Uterus (tissue), 3 donors: ENCODE measurements at regions not wholly inside any gene's neighbourhood (a gene's known extent, or its start where the extent isn't known, plus 50 kb on each side); places are given as distances from the start of the nearest gene placed in this dataset.

Experiments used
- DNase-seq, 2 donors: peaks; one replicate each; pipeline ENCODE4 v3.0.0-alpha.2; 2019 to 2020
- H3K27ac ChIP-seq, 2 donors: fragments of 200-600 bp; sonication (generic); 1 replicate in 1 of 2; 2 replicates in 1 of 2; pipeline ENCODE4 v1.5.1; 2016 to 2018
- H3K27me3 ChIP-seq, 2 donors: fragments of 200-600 bp; sonication (generic); one replicate each; pipeline ENCODE4 v1.5.1; 2018 to 2019; ENCODE audit warnings: control low read depth in 1 of 2
- H3K36me3 ChIP-seq, 2 donors: fragments of 200-600 bp; sonication (generic); one replicate each; pipeline ENCODE4 v1.5.1; 2019; ENCODE audit warnings: control low read depth in 1 of 2
- H3K4me1 ChIP-seq, 2 donors: fragments of 200-600 bp; sonication (generic); one replicate each; pipeline ENCODE4 v1.5.1; 2018 to 2019; ENCODE audit warnings: control low read depth in 1 of 2
- H3K4me3 ChIP-seq, 2 donors: fragments of 200-600 bp; sonication (generic); 1 replicate in 1 of 2; 2 replicates in 1 of 2; pipeline ENCODE4 v1.5.1; 2018 to 2019; ENCODE audit warnings: mild to moderate bottlenecking in 1 of 2
- H3K9me3 ChIP-seq, 2 donors: fragments of 200-600 bp; sonication (generic); one replicate each; pipeline ENCODE4 v1.5.1; 2019; ENCODE audit warnings: control low read depth in 1 of 2
- POLR2A ChIP-seq, 2 donors: fragments of 450-650 bp; IDR thresholded peaks; one replicate each; pipeline ENCODE4 v1.6.1; 2016; ENCODE audit warnings: antibody characterized with exemption in 2 of 2, mild to moderate bottlenecking in 1 of 2, moderate library complexity in 1 of 2
- intact Hi-C: fragments of 100-400 bp; cut with DNase I; formaldehyde crosslinking; loops from one replicate; pipeline ENCODE4 v1.15.1; 2023; ENCODE audit warnings: low total_unique reads
- TF ChIP-seq, protein P1 (sequence below), 4 experiments: fragments of 200-600 bp in 2 of 4; fragments of 450-650 bp in 2 of 4; sonication (generic) in 2 of 4; IDR thresholded peaks; one replicate each; pipeline ENCODE4 v1.5.1; 2016 to 2019; ENCODE audit warnings: antibody characterized with exemption in 4 of 4, mild to moderate bottlenecking in 2 of 4, moderate library complexity in 1 of 4
- donor health status: DM: yes; HTN: yes; CAD: no.

DNA sequence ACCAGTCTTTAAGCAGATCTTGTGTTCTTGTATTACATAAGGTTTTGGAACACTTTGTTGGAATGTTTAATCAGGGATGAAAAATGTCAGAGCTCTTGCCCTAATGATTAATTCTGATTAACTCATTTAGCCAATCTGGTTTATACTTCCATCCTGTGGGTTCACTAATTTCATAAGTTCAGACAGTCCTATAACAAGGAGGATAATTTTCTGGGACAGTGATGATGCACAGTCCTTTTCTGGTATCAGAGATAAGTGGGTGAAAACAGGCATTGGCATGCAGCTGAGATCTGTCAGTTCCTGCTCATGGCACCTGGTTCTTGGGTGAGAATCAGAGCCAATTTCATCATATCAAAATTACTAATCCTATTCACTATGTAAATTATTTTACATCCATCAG lies 125.0 kb upstream of the LAMA2 start:
- Histone ChIP-seq H3K9me3 (no peaks in the 10 kb centered on the region), H3K4me1 (no peaks in the 10 kb centered on the region), H3K27ac (no peak overlapping the region), H3K4me3 (no peak overlapping the region), H3K36me3 (no peaks in the 10 kb centered on the region), H3K27me3 (no peaks in the 10 kb centered on the region)
- TF ChIP-seq, protein P1, sequence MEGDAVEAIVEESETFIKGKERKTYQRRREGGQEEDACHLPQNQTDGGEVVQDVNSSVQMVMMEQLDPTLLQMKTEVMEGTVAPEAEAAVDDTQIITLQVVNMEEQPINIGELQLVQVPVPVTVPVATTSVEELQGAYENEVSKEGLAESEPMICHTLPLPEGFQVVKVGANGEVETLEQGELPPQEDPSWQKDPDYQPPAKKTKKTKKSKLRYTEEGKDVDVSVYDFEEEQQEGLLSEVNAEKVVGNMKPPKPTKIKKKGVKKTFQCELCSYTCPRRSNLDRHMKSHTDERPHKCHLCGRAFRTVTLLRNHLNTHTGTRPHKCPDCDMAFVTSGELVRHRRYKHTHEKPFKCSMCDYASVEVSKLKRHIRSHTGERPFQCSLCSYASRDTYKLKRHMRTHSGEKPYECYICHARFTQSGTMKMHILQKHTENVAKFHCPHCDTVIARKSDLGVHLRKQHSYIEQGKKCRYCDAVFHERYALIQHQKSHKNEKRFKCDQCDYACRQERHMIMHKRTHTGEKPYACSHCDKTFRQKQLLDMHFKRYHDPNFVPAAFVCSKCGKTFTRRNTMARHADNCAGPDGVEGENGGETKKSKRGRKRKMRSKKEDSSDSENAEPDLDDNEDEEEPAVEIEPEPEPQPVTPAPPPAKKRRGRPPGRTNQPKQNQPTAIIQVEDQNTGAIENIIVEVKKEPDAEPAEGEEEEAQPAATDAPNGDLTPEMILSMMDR (IDR thresholded peaks at IDR 0.05): no peak
- TF ChIP-seq POLR2A (IDR thresholded peaks at IDR 0.05): no peak
- no peak for DNase-seq
- intact Hi-C loops: no loop called here

DNA sequence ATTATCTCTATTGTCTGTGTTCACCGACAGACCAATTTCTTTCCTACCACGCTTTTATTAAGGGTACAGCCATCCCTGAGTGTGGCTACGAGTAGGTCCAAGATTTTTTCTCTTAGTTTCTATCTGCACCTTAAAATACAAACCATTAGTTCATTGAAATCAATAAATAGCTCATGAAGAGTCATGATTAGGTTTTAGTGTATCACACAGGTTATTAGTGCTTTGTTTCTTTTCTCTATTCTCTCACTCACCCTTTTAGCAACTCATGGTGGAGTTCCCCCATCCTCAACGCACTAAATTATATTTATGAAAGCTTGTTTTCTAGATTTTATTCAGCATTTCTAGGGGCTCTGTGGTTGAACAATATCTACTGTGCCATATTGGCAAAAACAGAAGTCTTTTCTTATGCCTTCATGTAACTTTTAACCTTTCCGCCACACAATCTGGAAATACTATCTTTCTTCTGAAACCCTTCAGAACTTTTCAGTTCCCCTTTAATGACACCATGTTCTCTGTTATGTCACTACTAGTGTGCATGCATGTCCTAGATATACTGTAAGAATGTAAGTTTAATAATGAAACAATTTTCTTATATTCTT lies 128.2 kb upstream of the LAMA2 start:
- H3K36me3 ChIP-seq: no peaks in the 10 kb centered on the region
- H3K4me3 ChIP-seq: no peak overlapping the region
- H3K9me3 ChIP-seq: no peaks in the 10 kb centered on the region
- TF ChIP-seq POLR2A (IDR thresholded peaks at IDR 0.05): no peak
- TF ChIP-seq, protein P1 (IDR thresholded peaks at IDR 0.05): no peak
- H3K27ac ChIP-seq: no peak overlapping the region
- intact Hi-C loops: no loop called here
- no peaks in the 10 kb centered on the region for H3K27me3 ChIP-seq
- no peaks in the 10 kb centered on the region for H3K4me1 ChIP-seq
- DNase-seq: no peak

- no peak for DNase-seq
- no peaks in the 10 kb centered on the region for H3K4me1 ChIP-seq
- intact Hi-C loops: no loop called here
- H3K4me3 ChIP-seq: no peak overlapping the region
- H3K27me3 ChIP-seq: no peaks in the 10 kb centered on the region
- no peaks in the 10 kb centered on the region for H3K9me3 ChIP-seq
- no peak for TF ChIP-seq POLR2A (IDR thresholded peaks at IDR 0.05)
- TF ChIP-seq, protein P1 (IDR thresholded peaks at IDR 0.05): no peak
- H3K36me3 ChIP-seq: no peaks in the 10 kb centered on the region
- no peak overlapping the region for H3K27ac ChIP-seq
Observed at GRCh38 chr6:128743974-128744765, 138.8 kb upstream of the LAMA2 start.

DNA sequence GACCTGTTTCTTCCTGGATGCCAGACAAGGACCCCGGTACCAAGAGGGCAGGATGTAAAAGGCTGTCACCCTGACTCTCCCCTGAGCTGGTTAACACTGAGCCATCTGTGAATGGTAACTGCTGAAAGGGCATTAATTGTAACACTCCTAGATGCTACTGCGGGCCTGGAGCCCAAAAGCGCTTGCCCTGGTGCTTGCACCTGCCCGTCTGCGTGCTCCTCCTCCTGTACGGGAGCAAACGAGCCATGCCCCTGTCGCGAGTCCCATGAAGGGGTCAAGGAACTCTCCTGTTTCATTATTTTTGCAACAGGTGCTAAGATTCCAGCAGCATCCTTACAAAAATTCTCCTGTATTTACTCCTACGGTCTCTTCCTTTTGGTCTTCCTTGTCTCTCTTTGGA lies 140.0 kb upstream of the LAMA2 start:
- no peaks in the 10 kb centered on the region for H3K36me3 ChIP-seq
- no peaks in the 10 kb centered on the region for H3K4me1 ChIP-seq
- intact Hi-C loops: no loop called here
- no peak for TF ChIP-seq POLR2A (IDR thresholded peaks at IDR 0.05)
- TF ChIP-seq, protein P1 (IDR thresholded peaks at IDR 0.05): no peak
- no peak for DNase-seq
- no peak overlapping the region for H3K27ac ChIP-seq
- no peaks in the 10 kb centered on the region for H3K27me3 ChIP-seq
- H3K9me3 ChIP-seq: no peaks in the 10 kb centered on the region
- no peak overlapping the region for H3K4me3 ChIP-seq

DNA sequence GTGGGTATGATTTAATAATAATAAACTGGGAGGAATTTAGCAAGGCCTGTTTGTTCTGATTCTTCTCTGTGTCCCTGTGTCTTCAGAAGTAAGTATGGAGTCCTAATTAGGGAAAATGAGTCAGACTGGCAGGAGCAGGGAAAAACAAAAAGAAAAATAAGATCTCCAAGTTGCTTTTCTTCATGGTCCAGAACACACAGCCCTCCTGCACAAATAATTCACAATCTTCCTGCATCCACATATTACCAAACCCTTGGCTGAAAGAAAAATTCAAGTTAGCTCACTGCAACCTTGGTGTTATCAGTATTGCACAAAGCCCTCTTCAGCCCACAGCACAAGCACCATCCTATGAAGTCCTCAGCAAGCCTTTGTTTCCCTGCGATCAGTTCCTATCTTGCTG lies 142.0 kb upstream of the LAMA2 start:
- Histone ChIP-seq H3K4me1 (no peaks in the 10 kb centered on the region), H3K4me3 (no peak overlapping the region), H3K27me3 (no peaks in the 10 kb centered on the region), H3K9me3 (no peaks in the 10 kb centered on the region), H3K36me3 (no peaks in the 10 kb centered on the region), H3K27ac (no peak overlapping the region)
- DNase-seq: no peak
- TF ChIP-seq, protein P1 (IDR thresholded peaks at IDR 0.05): no peak
- no peak for TF ChIP-seq POLR2A (IDR thresholded peaks at IDR 0.05)
- intact Hi-C loops: no loop called here
